Mesendoderm (in vitro differentiated cells): ENCODE measurements at regions not wholly inside any gene's neighbourhood (a gene's known extent, or its start where the extent isn't known, plus 50 kb on each side); places are given as distances from the start of the nearest gene placed in this dataset.

ENCODE experiments used
- DNase-seq: peaks from one replicate; pipeline ENCODE4 v3.0.0; 2013
- H2AK5ac ChIP-seq: 2 replicates; pipeline ENCODE4 v1.6.1; 2013; ENCODE audit warnings: low read length, inconsistent platforms
- H2BK120ac ChIP-seq: 2 replicates; pipeline ENCODE4 v1.6.1; 2013; ENCODE audit warnings: low read depth, mild to moderate bottlenecking, low read length, moderate library complexity, mixed read lengths
- H2BK15ac ChIP-seq: replicated peaks from 2 replicates; pipeline ENCODE4 v1.6.1; 2013; ENCODE audit warnings: low read depth, mild to moderate bottlenecking, moderate library complexity
- H2BK5ac ChIP-seq: 2 replicates; pipeline ENCODE4 v1.6.1; 2013; ENCODE audit warnings: low read length, inconsistent platforms
- H3K18ac ChIP-seq: 2 replicates; pipeline ENCODE4 v1.6.1; 2013; ENCODE audit warnings: mild to moderate bottlenecking, low read length, mixed read lengths
- H3K23ac ChIP-seq: one replicate; pipeline ENCODE4 v1.6.1; 2013; ENCODE audit warnings: low read length
- H3K27ac ChIP-seq: 2 replicates; pipeline ENCODE4 v1.5.1; 2013; ENCODE audit warnings: low read depth, mild to moderate bottlenecking, inconsistent platforms, low read length, moderate library complexity
- H3K27me3 ChIP-seq: 2 replicates; pipeline ENCODE4 v1.6.1; 2013; ENCODE audit warnings: low read length, control low read depth, mild to moderate bottlenecking, inconsistent platforms; ENCODE audit not compliant: insufficient read depth, poor library complexity
- H3K36me3 ChIP-seq: 2 replicates; pipeline ENCODE4 v1.6.1; 2013; ENCODE audit warnings: low read length, inconsistent platforms; ENCODE audit not compliant: control insufficient read depth, insufficient read depth
- H3K4ac ChIP-seq: one replicate; pipeline ENCODE4 v1.6.1; 2013; ENCODE audit warnings: low read depth, mild to moderate bottlenecking, low read length, moderate library complexity
- H3K4me1 ChIP-seq: 2 replicates; pipeline ENCODE4 v1.6.1; 2013; ENCODE audit warnings: low read depth, low read length, inconsistent platforms; ENCODE audit not compliant: control insufficient read depth
- H3K4me2 ChIP-seq: 2 replicates; pipeline ENCODE4 v1.6.1; 2013; ENCODE audit warnings: low read length
- H3K4me3 ChIP-seq: 2 replicates; pipeline ENCODE4 v1.5.1; 2013; ENCODE audit warnings: mild to moderate bottlenecking, low read length
- H3K56ac ChIP-seq: one replicate; pipeline ENCODE4 v1.6.1; 2013; ENCODE audit warnings: low read length
- H3K79me1 ChIP-seq: 2 replicates; pipeline ENCODE4 v1.6.1; 2013; ENCODE audit warnings: low read length, inconsistent platforms
- H3K79me2 ChIP-seq: 2 replicates; pipeline ENCODE4 v1.6.1; 2013; ENCODE audit warnings: mild to moderate bottlenecking, low read length; ENCODE audit not compliant: control insufficient read depth, insufficient read depth
- H3K9ac ChIP-seq: 2 replicates; pipeline ENCODE4 v1.6.1; 2013; ENCODE audit warnings: low read length, inconsistent platforms
- H4K5ac ChIP-seq: one replicate; pipeline ENCODE4 v1.6.1; 2013; ENCODE audit warnings: low read length
- H4K8ac ChIP-seq: one replicate; pipeline ENCODE4 v1.6.1; 2013; ENCODE audit warnings: low read depth, mild to moderate bottlenecking, control low read depth, low read length, moderate library complexity
- whole genome bisulfite sequencing: extraction: QIAGEN DNeasy Blood & Tissue Kit; methylation state at CpG from one replicate; pipeline ENCODE4 v1.1.7; 2013; ENCODE audit warnings: low lambda C conversion rate, missing lambda C conversion rate; ENCODE audit not compliant: insufficient coverage; ENCODE audit errors: extremely low coverage; 5-methylcytosine and 5-hydroxymethylcytosine counted together

- Histone ChIP-seq H3K27me3 (no peaks in the 10 kb centered on the region), H3K4ac (no peak overlapping the region), H3K4me3 (no peak overlapping the region), H2BK5ac (no peak overlapping the region), H3K23ac (no peak overlapping the region), H3K79me2 (no peaks in the 10 kb centered on the region), H2BK15ac (no peak overlapping the region), H3K79me1 (no peaks in the 10 kb centered on the region), H3K18ac (no peak overlapping the region), H4K8ac (no peak overlapping the region), H3K27ac (no peak overlapping the region), H2BK120ac (no peak overlapping the region), H3K56ac (no peak overlapping the region), H3K4me1 (no peaks in the 10 kb centered on the region), H3K36me3 (no peaks in the 10 kb centered on the region), H3K4me2 (no peak overlapping the region), H3K9ac (no peak overlapping the region), H2AK5ac (no peak overlapping the region), H4K5ac (no peak overlapping the region)
- DNase-seq, result no peak
- WGBS, result no CpG with 5 or more reads among the region's 2 CpGs
Observed at GRCh38 chr18:1708006-1708405, 803.3 kb downstream of the ADCYAP1 start.

DNA sequence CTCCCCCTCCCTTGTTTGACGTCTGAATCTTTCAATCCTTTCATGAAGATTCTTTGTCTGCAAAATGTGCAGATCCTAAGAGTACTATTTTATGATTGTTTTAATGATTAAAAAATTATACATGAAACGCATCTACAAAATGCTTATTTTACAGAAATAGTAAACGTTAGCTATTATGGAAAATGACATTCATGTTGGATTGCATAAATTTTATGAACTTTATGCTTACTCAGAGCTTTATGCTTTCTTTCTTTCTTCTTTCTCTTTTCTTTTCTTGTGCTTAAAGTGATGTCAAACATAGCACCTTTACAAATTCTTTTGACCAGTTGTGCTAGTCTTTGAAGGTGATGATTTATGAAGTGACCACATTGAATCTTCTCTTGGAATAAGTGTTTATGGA is 805.4 kb downstream of the ADCYAP1 start:
- H3K4me3 ChIP-seq, result no peak overlapping the region
- H4K5ac ChIP-seq, result no peak overlapping the region
- H4K8ac ChIP-seq, result no peak overlapping the region
- no peak overlapping the region for H2BK120ac ChIP-seq
- H3K56ac ChIP-seq, result no peak overlapping the region
- H3K23ac ChIP-seq, result no peak overlapping the region
- H2BK5ac ChIP-seq, result no peak overlapping the region
- no peak overlapping the region for H3K4ac ChIP-seq
- no peak overlapping the region for H3K4me2 ChIP-seq
- no peaks in the 10 kb centered on the region for H3K27me3 ChIP-seq
- 100% methylated on average over 2 of the region's 3 CpGs for WGBS
- H2AK5ac ChIP-seq, result no peak overlapping the region
- no peaks in the 10 kb centered on the region for H3K36me3 ChIP-seq
- H3K79me2 ChIP-seq, result no peaks in the 10 kb centered on the region
- no peaks in the 10 kb centered on the region for H3K4me1 ChIP-seq
- H3K27ac ChIP-seq, result no peak overlapping the region
- H3K79me1 ChIP-seq, result no peaks in the 10 kb centered on the region
- no peak overlapping the region for H2BK15ac ChIP-seq
- no peak overlapping the region for H3K9ac ChIP-seq
- DNase-seq, result no peak
- no peak overlapping the region for H3K18ac ChIP-seq

- no peak overlapping the region for H3K27ac ChIP-seq
- DNase-seq, result peak; percentile 29
Observed at GRCh38 chr18:1732143-1732542, 827.5 kb downstream of the ADCYAP1 start.

GRCh38 chr18:1746131-1746530 is 825.2 kb downstream of the METTL4 start:
- Histone ChIP-seq H2BK120ac (no peak overlapping the region), H3K9ac (no peak overlapping the region), H3K79me2 (no peaks in the 10 kb centered on the region), H4K5ac (no peak overlapping the region), H3K18ac (no peak overlapping the region), H3K27me3 (no peaks in the 10 kb centered on the region), H3K4me2 (no peak overlapping the region), H3K56ac (no peak overlapping the region), H3K79me1 (no peaks in the 10 kb centered on the region), H2BK5ac (no peak overlapping the region), H3K27ac (no peak overlapping the region), H3K23ac (no peak overlapping the region), H2BK15ac (no peak overlapping the region), H3K4me3 (no peak overlapping the region), H3K4ac (no peak overlapping the region), H4K8ac (no peak overlapping the region), H3K36me3 (no peaks in the 10 kb centered on the region), H2AK5ac (no peak overlapping the region), H3K4me1 (no peaks in the 10 kb centered on the region)
- no peak for DNase-seq

More at GRCh38 chr18:1732143-1732542, 827.5 kb downstream of the ADCYAP1 start:
- Histone ChIP-seq H2BK15ac (no peak overlapping the region), H3K56ac (no peak overlapping the region), H3K4me1 (no peaks in the 10 kb centered on the region), H3K4ac (no peak overlapping the region), H3K27me3 (no peaks in the 10 kb centered on the region), H3K36me3 (no peaks in the 10 kb centered on the region), H4K5ac (no peak overlapping the region), H3K18ac (no peak overlapping the region), H2BK120ac (no peak overlapping the region), H3K79me2 (no peaks in the 10 kb centered on the region), H3K23ac (no peak overlapping the region), H2BK5ac (no peak overlapping the region), H4K8ac (no peak overlapping the region), H3K79me1 (no peaks in the 10 kb centered on the region), H2AK5ac (no peak overlapping the region), H3K4me2 (no peak overlapping the region), H3K9ac (no peak overlapping the region), H3K4me3 (no peak overlapping the region)
- no CpG with 5 or more reads among the region's 3 CpGs for WGBS

DNA sequence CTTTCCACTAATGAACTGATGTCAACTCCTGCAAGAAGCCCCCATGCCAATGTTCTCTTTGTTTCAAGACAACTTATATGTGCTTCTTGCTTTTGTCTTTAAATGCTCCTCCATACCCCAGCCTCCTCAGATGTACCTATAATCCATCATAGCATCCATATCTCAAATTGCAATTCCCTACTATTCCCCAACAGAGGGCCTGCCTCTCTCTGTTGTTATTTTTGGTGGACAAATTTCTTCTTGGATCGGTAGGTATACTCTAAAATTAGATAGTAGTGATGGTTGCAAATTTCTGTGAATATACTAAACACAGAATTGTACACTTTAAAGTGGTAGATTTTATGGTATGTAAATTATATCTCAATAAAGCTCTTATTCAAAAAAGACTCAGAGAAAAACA is 820.1 kb downstream of the METTL4 start:
- no peaks in the 10 kb centered on the region for H3K4me1 ChIP-seq

DNA sequence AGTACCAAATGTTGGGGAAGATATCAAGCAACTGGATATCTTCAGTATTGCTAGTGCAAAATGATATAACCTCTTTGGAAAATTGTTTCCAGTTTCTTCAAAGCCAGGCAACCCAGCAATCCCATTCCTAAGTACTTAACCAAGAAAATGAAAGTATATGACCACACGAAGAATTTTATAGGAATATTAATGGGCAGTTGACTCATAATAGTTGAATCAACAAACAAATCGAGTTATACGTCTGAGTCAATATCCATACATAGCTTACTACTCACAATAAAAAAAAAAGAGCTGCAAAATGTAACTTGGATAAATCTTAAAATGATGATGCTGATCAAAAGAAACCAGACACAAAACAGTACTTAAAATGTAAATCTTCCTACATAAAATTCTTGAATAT is 810.4 kb downstream of the METTL4 start:
- no peak overlapping the region for H2BK15ac ChIP-seq
- no peak overlapping the region for H3K4ac ChIP-seq
- H3K56ac ChIP-seq, result no peak overlapping the region
- H3K27me3 ChIP-seq, result no peaks in the 10 kb centered on the region
- no peaks in the 10 kb centered on the region for H3K79me2 ChIP-seq
- no peak overlapping the region for H4K8ac ChIP-seq
- no peak overlapping the region for H3K9ac ChIP-seq
- no CpG with 5 or more reads among the region's 3 CpGs for WGBS
- H3K4me2 ChIP-seq, result no peak overlapping the region
- H2AK5ac ChIP-seq, result no peak overlapping the region
- no peaks in the 10 kb centered on the region for H3K4me1 ChIP-seq
- no peaks in the 10 kb centered on the region for H3K36me3 ChIP-seq
- H3K18ac ChIP-seq, result no peak overlapping the region
- no peak for DNase-seq
- no peak overlapping the region for H2BK120ac ChIP-seq
- no peak overlapping the region for H4K5ac ChIP-seq
- H3K27ac ChIP-seq, result no peak overlapping the region
- no peak overlapping the region for H3K4me3 ChIP-seq
- H3K23ac ChIP-seq, result no peak overlapping the region
- H3K79me1 ChIP-seq, result no peaks in the 10 kb centered on the region
- H2BK5ac ChIP-seq, result no peak overlapping the region

More for the DNA sequence above, 820.1 kb downstream of the METTL4 start:
- no peak overlapping the region for H2BK5ac ChIP-seq
- no peak overlapping the region for H3K27ac ChIP-seq
- H3K4me3 ChIP-seq, result no peak overlapping the region
- no peak for DNase-seq
- no peaks in the 10 kb centered on the region for H3K27me3 ChIP-seq
- H4K5ac ChIP-seq, result no peak overlapping the region
- H3K36me3 ChIP-seq, result no peaks in the 10 kb centered on the region
- H3K79me2 ChIP-seq, result no peaks in the 10 kb centered on the region
- no peak overlapping the region for H3K4ac ChIP-seq
- H3K23ac ChIP-seq, result no peak overlapping the region
- H3K18ac ChIP-seq, result no peak overlapping the region
- no peak overlapping the region for H4K8ac ChIP-seq
- H2BK120ac ChIP-seq, result no peak overlapping the region
- WGBS, result no CpG with 5 or more reads among the region's 1 CpG
- H3K79me1 ChIP-seq, result no peaks in the 10 kb centered on the region
- H3K9ac ChIP-seq, result no peak overlapping the region
- no peak overlapping the region for H3K4me2 ChIP-seq
- no peak overlapping the region for H3K56ac ChIP-seq
- no peak overlapping the region for H2AK5ac ChIP-seq
- no peak overlapping the region for H2BK15ac ChIP-seq
